ENCODE measurements at regions not wholly inside any gene's neighbourhood (a gene's known extent, or its start where the extent isn't known, plus 50 kb on each side); places are given as distances from the start of the nearest gene placed in this dataset.

GRCh38 chr5:68669864-68670575 is 423.8 kb upstream of the SLC30A5 start:
- TF ChIP-seq CTCF (IDR thresholded peaks at IDR 0.05; ENCODE audit: control insufficient read depth, extremely low read depth, insufficient read depth) = no peak
- no peak overlapping the region for H3K4me3 ChIP-seq (ENCODE audit: low read depth, low read length)
- no peak for DNase-seq (ENCODE audit: low read depth)

GRCh38 chr5:68673106-68673822 is 420.6 kb upstream of the SLC30A5 start:
- no peak for DNase-seq (ENCODE audit: low read depth)
- no peak overlapping the region for H3K4me3 ChIP-seq (ENCODE audit: low read depth, low read length)
- TF ChIP-seq CTCF (IDR thresholded peaks at IDR 0.05; ENCODE audit: control insufficient read depth, extremely low read depth, insufficient read depth) = no peak

GRCh38 chr5:68673823-68674180 is 420.0 kb upstream of the SLC30A5 start:
- DNase-seq (ENCODE audit: low read depth) = no peak
- TF ChIP-seq CTCF (IDR thresholded peaks at IDR 0.05; ENCODE audit: control insufficient read depth, extremely low read depth, insufficient read depth) = no peak
- H3K4me3 ChIP-seq (ENCODE audit: low read depth, low read length) = no peak overlapping the region

GRCh38 chr5:68679041-68679440 is 414.8 kb upstream of the SLC30A5 start:
- H3K4me3 ChIP-seq (ENCODE audit: low read depth, low read length) = no peak overlapping the region
- no peak for DNase-seq (ENCODE audit: low read depth)
- TF ChIP-seq CTCF (IDR thresholded peaks at IDR 0.05; ENCODE audit: control insufficient read depth, extremely low read depth, insufficient read depth) = no peak

- no peak overlapping the region for H3K4me3 ChIP-seq (ENCODE audit: low read depth, low read length)
- DNase-seq (ENCODE audit: low read depth) = no peak
- TF ChIP-seq CTCF (IDR thresholded peaks at IDR 0.05; ENCODE audit: control insufficient read depth, extremely low read depth, insufficient read depth) = no peak
Measured at GRCh38 chr5:68680366-68680765, 413.4 kb upstream of the SLC30A5 start.

- DNase-seq (ENCODE audit: low read depth) = no peak
- no peak overlapping the region for H3K4me3 ChIP-seq (ENCODE audit: low read depth, low read length)
- no peak for TF ChIP-seq CTCF (IDR thresholded peaks at IDR 0.05; ENCODE audit: control insufficient read depth, extremely low read depth, insufficient read depth)
Measured at GRCh38 chr5:68681929-68682328, 411.9 kb upstream of the SLC30A5 start.
